Activated CD4-positive, alpha-beta T cell treated with anti-CD3 and anti-CD28 coated beads, Interleukin-2, Interleukin-6, amounts not matched to agents 100 ng/mL and 50 ng/mL, durations not matched to agents 16 hours and 8 hours (primary cell): ENCODE measurements at regions not wholly inside any gene's neighbourhood (a gene's known extent, or its start where the extent isn't known, plus 50 kb on each side); places are given as distances from the start of the nearest gene placed in this dataset.

Experiments
- DNase-seq: peaks from one replicate; pipeline ENCODE4 v3.0.0-alpha.2; 2020

DNA sequence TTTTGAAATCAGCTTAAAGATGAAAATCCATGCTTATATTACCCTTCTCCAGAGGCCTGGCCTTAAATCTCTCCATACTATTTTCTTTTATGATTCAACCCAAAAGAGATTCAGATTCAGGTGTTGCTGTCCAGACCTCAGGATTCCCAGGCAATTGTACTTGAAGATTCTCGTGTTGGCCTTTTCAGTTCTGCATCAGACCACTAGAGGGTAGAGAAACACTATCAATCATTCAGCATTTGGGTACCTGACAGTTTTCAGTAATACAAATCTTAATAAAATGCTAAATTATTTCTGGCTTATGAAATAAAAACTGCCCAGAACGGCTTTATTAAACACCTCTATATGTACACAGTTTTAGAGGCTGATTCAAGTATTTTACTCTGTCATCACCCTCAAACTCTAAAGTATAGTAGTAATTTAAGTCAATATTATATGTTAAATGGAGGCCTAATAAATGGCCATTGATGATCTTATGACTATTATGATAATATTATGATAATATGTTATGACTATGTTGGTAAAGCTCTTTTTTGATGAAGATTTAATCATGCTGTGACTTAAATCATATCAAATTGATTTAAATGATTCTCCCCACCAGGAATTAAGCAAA lies 301.1 kb downstream of the DUSP6 start:
- DNase-seq = peak; percentile 74

- DNase-seq = no peak
Observed at GRCh38 chr12:89047856-89048418, 304.4 kb downstream of the DUSP6 start.

GRCh38 chr12:89041078-89041477 lies 311.2 kb downstream of the DUSP6 start:
- DNase-seq = no peak

- DNase-seq = peak; percentile 94
Observed at GRCh38 chr12:89040146-89040964, 311.9 kb downstream of the DUSP6 start.

DNA sequence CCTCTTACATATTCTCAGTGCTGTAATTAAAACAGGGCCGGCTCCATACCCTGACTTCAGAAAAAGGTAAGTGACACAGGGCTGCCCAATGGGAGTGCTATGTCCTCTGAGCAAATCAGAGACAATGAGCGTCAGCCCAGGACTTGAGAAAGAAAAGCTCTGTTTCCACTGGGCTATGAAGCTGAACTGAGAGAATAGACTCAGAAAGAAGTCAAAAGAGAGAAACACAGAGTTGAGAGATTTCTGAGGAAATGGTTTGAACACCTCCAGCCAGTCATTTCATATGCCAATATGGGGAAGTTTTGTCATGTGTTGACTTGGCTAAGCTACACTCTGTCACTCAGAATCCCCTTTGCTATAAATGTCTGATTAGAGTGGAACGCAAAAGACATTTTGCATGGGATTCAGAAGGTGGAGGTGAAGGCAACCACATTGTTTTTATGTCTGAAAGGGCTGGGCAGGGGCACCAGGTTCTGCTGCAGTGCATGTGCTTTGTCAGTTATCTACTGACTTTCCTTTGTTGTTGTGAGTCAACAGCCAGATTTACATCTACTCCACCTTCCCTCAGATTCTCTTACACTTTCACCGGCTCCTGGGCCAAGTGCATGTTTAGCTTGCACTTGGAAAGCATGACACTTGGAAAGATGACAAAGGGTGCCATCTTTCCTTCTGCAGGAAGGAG lies 313.3 kb downstream of the DUSP6 start:
- peak; percentile 67 for DNase-seq

- DNase-seq = no peak
Observed at GRCh38 chr12:89033062-89033461, 319.2 kb downstream of the DUSP6 start.

- no peak for DNase-seq
Observed at GRCh38 chr12:89029961-89030360, 322.3 kb downstream of the DUSP6 start.

- DNase-seq = no peak
Observed at GRCh38 chr12:89024580-89024979, 327.7 kb downstream of the DUSP6 start.

DNA sequence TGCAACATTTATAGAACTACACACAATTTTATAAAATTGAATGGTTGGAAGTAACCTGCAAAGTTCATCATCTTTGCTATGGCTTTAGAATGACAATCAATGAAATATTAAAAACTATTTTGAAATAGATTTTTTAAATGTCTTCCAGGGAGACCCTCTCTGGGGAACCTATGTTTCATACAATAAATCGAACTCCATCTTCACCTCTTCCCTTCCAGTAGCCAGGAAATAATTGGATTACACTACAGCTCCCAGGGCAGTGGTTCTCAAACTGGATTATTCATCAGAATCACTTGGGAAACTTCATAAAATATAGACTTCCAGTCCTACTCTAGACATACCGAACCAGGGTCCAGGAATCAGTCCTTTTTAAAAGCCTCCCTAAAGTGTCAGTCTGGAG lies 328.4 kb downstream of the DUSP6 start:
- no peak for DNase-seq

- no peak for DNase-seq
Observed at GRCh38 chr12:89020689-89021088, 331.6 kb downstream of the DUSP6 start.

DNA sequence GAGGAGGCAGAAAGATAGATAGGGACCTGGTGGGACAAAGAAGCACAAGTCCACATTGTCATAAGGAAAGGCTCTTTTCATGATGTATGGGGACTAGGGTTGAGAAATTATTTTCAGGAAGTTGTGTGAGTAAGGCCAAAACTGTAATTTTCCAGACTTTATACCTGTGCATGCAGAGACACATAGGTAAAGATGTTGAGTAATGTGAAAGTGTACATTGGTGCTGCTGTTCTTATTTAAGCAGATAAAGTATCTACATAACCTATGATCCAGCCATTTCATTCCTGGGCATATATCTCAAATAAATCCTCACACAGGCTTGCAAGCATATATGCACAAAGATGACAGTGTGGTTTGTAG lies 332.2 kb downstream of the DUSP6 start:
- peak; percentile 8 for DNase-seq

DNA sequence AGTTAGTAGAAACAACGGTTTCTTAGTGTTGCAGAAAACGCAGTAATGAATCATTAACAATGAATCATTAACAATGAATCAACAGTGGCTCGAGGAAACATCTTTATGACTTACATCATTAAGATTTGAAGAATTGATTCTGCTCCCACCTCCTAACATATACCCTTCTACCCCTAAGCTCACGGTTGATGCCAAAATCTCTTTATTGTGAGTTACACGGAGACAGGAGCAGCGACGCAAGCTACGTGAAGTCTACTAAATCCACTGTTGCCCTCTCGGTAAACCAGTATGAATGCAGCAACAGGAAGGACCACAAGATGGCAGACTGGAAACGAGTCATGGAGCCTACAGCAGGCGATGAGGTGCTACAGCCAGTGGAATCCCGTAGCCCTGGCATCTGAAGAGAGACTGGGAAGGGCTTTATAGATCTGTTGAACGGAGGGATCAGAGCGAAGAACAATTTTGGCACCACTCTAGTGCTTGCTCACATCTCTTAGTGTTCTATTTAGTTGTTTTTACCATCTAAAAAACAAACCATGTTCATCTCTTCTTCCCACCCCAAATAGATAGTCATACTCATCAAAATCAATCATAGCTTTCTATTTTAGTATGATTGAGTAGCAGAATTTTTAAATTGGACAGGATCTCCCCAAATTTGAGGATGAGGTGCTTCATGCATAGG lies 332.7 kb downstream of the DUSP6 start:
- peak; percentile 89 for DNase-seq

GRCh38 chr12:89016970-89017778 lies 335.1 kb downstream of the DUSP6 start:
- DNase-seq = peak; percentile 81

DNA sequence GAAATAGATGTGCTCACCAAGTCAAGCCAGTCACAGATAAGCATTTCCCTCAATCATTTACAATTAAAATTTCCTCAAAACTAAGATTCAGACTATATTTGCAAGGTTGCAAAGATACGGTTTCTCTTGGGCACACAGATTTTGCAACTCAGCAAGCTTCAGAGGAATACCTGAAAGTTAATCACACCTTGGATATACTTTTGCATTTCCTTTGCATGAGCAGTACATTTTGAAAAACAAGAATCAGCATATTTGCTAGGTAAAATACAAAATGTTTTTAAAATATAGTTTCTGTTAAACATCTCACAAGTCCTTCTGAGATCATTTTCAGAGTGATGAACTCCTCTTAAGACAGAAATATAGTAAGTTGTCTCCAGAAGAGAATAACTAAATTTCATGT lies 336.9 kb downstream of the DUSP6 start:
- no peak for DNase-seq

GRCh38 chr12:88998421-88998820 lies 353.9 kb downstream of the DUSP6 start:
- no peak for DNase-seq

GRCh38 chr12:88996200-88996788 lies 356.0 kb downstream of the DUSP6 start:
- DNase-seq = no peak

- DNase-seq = no peak
Observed at GRCh38 chr12:88994971-88995370, 357.3 kb downstream of the DUSP6 start.

- DNase-seq = no peak
Observed at GRCh38 chr12:88994537-88994936, 357.8 kb downstream of the DUSP6 start.

DNA sequence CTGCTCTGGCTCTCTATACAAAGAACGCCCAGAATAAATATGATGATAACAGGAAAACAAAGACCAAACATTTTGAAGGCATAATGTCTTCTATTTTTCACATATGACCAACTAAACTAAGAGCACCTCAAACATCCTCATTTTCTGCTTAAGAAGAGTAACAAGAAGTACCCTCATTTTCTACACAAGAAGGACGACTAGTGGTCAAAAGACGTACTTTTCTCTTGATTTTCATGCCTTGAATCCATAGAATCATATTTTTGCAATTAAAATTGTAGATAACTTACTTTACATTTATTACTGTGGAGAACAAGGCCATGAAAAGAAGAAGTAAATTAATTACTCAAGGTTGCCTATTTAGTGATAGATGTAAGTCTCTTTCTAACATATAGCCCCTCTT lies 358.6 kb downstream of the DUSP6 start:
- no peak for DNase-seq

DNA sequence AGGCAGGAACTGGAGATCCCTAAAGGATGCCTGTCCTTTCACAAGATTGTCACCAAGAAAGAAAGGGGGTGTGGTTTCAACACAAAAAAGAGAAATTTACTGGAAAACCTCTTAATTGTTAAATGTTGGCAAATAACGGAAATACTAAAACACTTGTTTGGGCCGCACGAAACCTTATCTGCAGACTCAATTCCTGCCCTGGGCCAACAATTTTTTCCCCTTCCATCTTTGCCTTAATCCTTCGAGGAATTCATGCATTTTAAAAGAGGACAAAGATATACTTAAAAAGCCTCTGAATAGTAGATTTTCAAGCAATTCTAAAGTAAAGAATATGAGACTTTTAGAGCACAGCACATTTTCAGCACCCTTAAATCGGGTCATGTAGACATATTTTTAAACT lies 366.2 kb downstream of the DUSP6 start:
- no peak for DNase-seq

- DNase-seq = no peak
Observed at GRCh38 chr12:88985631-88986030, 366.7 kb downstream of the DUSP6 start.

DNA sequence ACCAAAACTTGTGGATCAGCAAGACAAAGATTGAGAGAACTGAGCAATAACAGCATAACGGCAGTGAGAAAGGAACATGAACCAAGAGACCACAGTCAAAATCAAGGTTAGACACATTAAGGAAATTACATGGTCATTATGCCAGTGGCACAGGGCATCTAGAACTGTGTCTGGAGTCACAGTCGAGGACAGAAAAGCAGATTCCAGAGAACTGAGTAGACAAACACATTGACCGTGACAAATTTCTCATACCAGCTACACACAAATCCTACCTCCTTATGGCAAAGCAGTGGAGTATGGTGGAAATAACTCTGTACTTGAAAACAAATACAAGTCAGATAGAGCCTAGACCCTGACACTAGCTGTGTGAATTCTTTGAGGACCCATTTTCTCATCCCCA lies 367.3 kb downstream of the DUSP6 start:
- no peak for DNase-seq
